DND-41 (cell line): ENCODE measurements at regions not wholly inside any gene's neighbourhood (a gene's known extent, or its start where the extent isn't known, plus 50 kb on each side); places are given as distances from the start of the nearest gene placed in this dataset.

ENCODE experiments used
- ATAC-seq: fragments of 200-7000 bp; cut with Tn5 transposase; 3 replicates; pipeline ENCODE4 v1.9.1; 2021; ENCODE audit warnings: low read depth; ENCODE audit not compliant: insufficient read depth
- DNase-seq: peaks from one replicate; pipeline ENCODE4 v3.0.0-alpha.2; 2020
- H2AFZ ChIP-seq: 2 replicates; pipeline ENCODE4 v1.6.0; 2012; ENCODE audit warnings: low read depth, low read length
- H3K27ac ChIP-seq: 2 replicates; pipeline ENCODE4 v1.5.1; 2012; ENCODE audit warnings: low read length, inconsistent platforms
- H3K27me3 ChIP-seq: fragments of 200-600 bp; sonication (generic); 2 replicates; pipeline ENCODE4 v1.6.0; 2012; ENCODE audit warnings: low read length, mild to moderate bottlenecking, inconsistent platforms; ENCODE audit not compliant: insufficient read depth, poor library complexity
- H3K36me3 ChIP-seq: 2 replicates; pipeline ENCODE4 v1.5.1; 2012; ENCODE audit warnings: low read length, inconsistent platforms; ENCODE audit not compliant: insufficient read depth
- H3K4me1 ChIP-seq: 2 replicates; pipeline ENCODE4 v1.5.1; 2012; ENCODE audit warnings: mild to moderate bottlenecking, low read length; ENCODE audit not compliant: insufficient read depth
- H3K4me2 ChIP-seq: 2 replicates; pipeline ENCODE4 v1.6.0; 2012; ENCODE audit warnings: mild to moderate bottlenecking, moderate library complexity, low read length, inconsistent platforms; ENCODE audit not compliant: insufficient read depth
- H3K4me3 ChIP-seq, 2 experiments: fragments of 200-600 bp in 1 of 2; shearing (Covaris generic) in 1 of 2; 2 replicates each; pipeline ENCODE4 v1.5.1; 2012 to 2016; ENCODE audit warnings: inconsistent platforms in 2 of 2, low read length in 2 of 2, mild to moderate bottlenecking in 2 of 2, low read depth in 1 of 2, moderate library complexity in 1 of 2
- H3K79me2 ChIP-seq: 2 replicates; pipeline ENCODE4 v1.6.0; 2012; ENCODE audit warnings: low read length, inconsistent platforms; ENCODE audit not compliant: insufficient read depth
- H3K9ac ChIP-seq: 2 replicates; pipeline ENCODE4 v1.6.0; 2012; ENCODE audit warnings: low read depth, mild to moderate bottlenecking, inconsistent platforms, low read length, moderate library complexity
- H3K9me3 ChIP-seq: 2 replicates; pipeline ENCODE4 v1.5.1; 2012; ENCODE audit warnings: low read length, moderate library complexity, mild to moderate bottlenecking, inconsistent platforms; ENCODE audit not compliant: insufficient read depth, severe bottlenecking
- H4K20me1 ChIP-seq: 2 replicates; pipeline ENCODE4 v1.6.0; 2012; ENCODE audit warnings: low read length; ENCODE audit not compliant: insufficient read depth
- CTCF ChIP-seq: IDR thresholded peaks from 2 replicates; pipeline ENCODE4 v1.5.1; 2012; ENCODE audit warnings: borderline replicate concordance, low read length, moderate library complexity, mild to moderate bottlenecking; ENCODE audit not compliant: poor library complexity, severe bottlenecking; ENCODE audit errors: extremely low read depth
- EZH2 ChIP-seq: IDR thresholded peaks from 3 replicates; pipeline ENCODE4 v1.6.1; 2012; ENCODE audit warnings: borderline replicate concordance, low read depth, mild to moderate bottlenecking, moderate library complexity, low read length, inconsistent platforms; ENCODE audit not compliant: severe bottlenecking

GRCh38 chrX:22803353-22803752 lies 196.4 kb upstream of the DDX53 start:
- H3K36me3 ChIP-seq: no peaks in the 10 kb centered on the region
- H2AFZ ChIP-seq: no peak overlapping the region
- ATAC-seq (no peak), DNase-seq (no peak)
- H4K20me1 ChIP-seq: no peaks in the 10 kb centered on the region
- H3K4me3 ChIP-seq: no peak overlapping the region
- H3K9ac ChIP-seq: no peak overlapping the region
- no peak overlapping the region for H3K4me2 ChIP-seq
- no peaks in the 10 kb centered on the region for H3K9me3 ChIP-seq
- TF ChIP-seq EZH2: no peak
- TF ChIP-seq CTCF: no peak
- H3K4me1 ChIP-seq: 0 out of 2 replicates have a peak, but pooled peaks cover 3% of the 10 kb centered on the region
- H3K79me2 ChIP-seq: no peaks in the 10 kb centered on the region
- no peak overlapping the region for H3K27ac ChIP-seq
- no peaks in the 10 kb centered on the region for H3K27me3 ChIP-seq

DNA sequence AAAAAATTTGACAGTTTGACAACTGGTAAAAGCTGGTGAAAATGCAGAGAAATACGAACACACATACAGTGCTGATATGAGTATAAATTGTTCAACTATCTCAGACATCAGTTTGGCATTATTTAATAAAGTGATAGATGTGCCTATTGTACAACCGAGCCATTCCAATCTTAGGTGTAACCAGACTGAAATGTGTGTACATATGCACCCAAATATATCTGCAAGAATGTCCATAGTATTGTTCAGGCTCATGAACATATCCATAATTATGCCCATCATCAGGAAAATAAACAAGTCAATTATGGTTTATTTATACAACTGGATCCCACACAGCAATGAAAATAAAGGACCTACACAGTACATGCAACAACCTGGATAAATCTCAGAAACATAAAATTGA lies 188.9 kb upstream of the DDX53 start:
- Histone ChIP-seq H3K9ac (no peak overlapping the region), H3K4me1 (no peaks in the 10 kb centered on the region), H3K36me3 (no peaks in the 10 kb centered on the region), H3K4me2 (no peak overlapping the region), H3K9me3 (no peaks in the 10 kb centered on the region), H3K4me3 (no peak overlapping the region), H4K20me1 (no peaks in the 10 kb centered on the region), H3K27me3 (no peaks in the 10 kb centered on the region), H2AFZ (no peak overlapping the region), H3K79me2 (no peaks in the 10 kb centered on the region), H3K27ac (no peak overlapping the region)
- DNase-seq (no peak), ATAC-seq (no peak)
- TF ChIP-seq EZH2 (no peak), CTCF (no peak)

DNA sequence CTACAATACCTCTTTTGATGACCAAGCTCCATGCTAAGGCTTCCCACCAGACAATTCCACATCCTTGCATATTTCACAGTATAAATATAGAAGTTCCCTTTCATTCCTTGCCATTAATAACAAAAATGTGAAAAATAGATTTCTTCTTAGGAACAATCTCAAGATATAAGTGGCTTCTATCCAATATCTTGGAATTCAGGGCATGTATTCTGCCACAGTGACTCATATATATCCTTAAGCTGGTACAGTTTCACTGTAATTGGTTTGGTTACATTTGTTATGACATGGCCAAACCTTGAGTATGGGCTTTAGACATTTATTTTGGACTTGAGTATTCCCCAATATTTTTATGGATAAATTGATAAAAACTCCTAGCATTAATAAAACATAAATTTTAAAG lies 181.7 kb upstream of the DDX53 start:
- Histone ChIP-seq H3K9ac (no peak overlapping the region), H3K4me2 (no peak overlapping the region), H2AFZ (no peak overlapping the region), H3K36me3 (no peaks in the 10 kb centered on the region), H3K27me3 (no peaks in the 10 kb centered on the region), H3K4me1 (no peaks in the 10 kb centered on the region), H3K9me3 (no peaks in the 10 kb centered on the region), H3K4me3 (no peak overlapping the region), H4K20me1 (no peaks in the 10 kb centered on the region), H3K79me2 (no peaks in the 10 kb centered on the region), H3K27ac (no peak overlapping the region)
- DNase-seq (no peak), ATAC-seq (no peak)
- TF ChIP-seq CTCF (no peak), EZH2 (no peak)

DNA sequence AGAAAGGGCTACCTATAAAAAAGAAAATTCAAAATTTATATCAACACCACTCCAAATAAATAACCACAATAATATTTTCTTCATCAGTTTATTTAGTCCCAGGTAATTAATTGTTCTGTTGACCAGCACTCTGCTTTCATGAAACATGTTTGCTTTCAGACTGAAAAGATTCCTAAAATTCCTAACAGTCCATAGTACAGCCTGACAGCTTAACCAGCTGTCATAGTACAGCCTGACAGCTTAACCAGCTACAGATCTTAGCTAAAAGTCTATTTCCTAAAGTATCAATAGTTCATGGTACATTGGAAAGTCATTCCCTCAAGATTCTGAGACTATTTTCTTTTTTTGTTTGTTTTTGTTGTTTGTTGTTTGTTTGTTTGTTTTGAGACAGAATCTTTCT lies 144.1 kb upstream of the DDX53 start:
- Histone ChIP-seq H3K9ac (no peak overlapping the region), H3K27me3 (no peaks in the 10 kb centered on the region), H3K4me3 (no peak overlapping the region), H3K79me2 (no peaks in the 10 kb centered on the region), H3K36me3 (no peaks in the 10 kb centered on the region), H4K20me1 (no peaks in the 10 kb centered on the region), H3K4me2 (no peak overlapping the region), H3K27ac (no peak overlapping the region), H3K4me1 (no peaks in the 10 kb centered on the region), H3K9me3 (no peaks in the 10 kb centered on the region), H2AFZ (no peak overlapping the region)
- ATAC-seq (no peak), DNase-seq (no peak)
- TF ChIP-seq EZH2 (no peak), CTCF (no peak)
